ENCODE measurements at regions not wholly inside any gene's neighbourhood (a gene's known extent, or its start where the extent isn't known, plus 50 kb on each side); places are given as distances from the start of the nearest gene placed in this dataset.

GRCh38 chr1:72579629-72580028, 297.3 kb upstream of the NEGR1 start:
- no peaks in the 10 kb centered on the region for H3K9me2 ChIP-seq (ENCODE audit: insufficient read depth)
- no peak overlapping the region for H2AFZ ChIP-seq
- H3K4me2 ChIP-seq (ENCODE audit: unreplicated experiment): no peak overlapping the region
- H3K4me1 ChIP-seq (ENCODE audit: insufficient read depth): no peaks in the 10 kb centered on the region
- WGBS, 2 experiments (ENCODE audit: low coverage in 1 of 2, low lambda C conversion rate in 2 of 2, missing lambda C conversion rate in 2 of 2): 81 to 96% methylated on average over 2 of the region's 2 CpGs
- no peaks in the 10 kb centered on the region for H4K20me1 ChIP-seq (ENCODE audit: insufficient read depth)
- H3K9ac ChIP-seq: no peak overlapping the region
- H3K79me2 ChIP-seq (ENCODE audit: insufficient read depth): no peaks in the 10 kb centered on the region
- no peaks in the 10 kb centered on the region for H3F3A ChIP-seq (ENCODE audit: insufficient read depth)
- no peaks in the 10 kb centered on the region for H3K27me3 ChIP-seq (replicated peaks; ENCODE audit: insufficient read depth)
- DNase-seq: no peak
- in situ Hi-C loops (cut with MboI): no loop called here
- H3K36me3 ChIP-seq (ENCODE audit: low read depth): no peaks in the 10 kb centered on the region
- H3K9me3 ChIP-seq (ENCODE audit: low read depth): no peaks in the 10 kb centered on the region
- no peak overlapping the region for H3K4me3 ChIP-seq
- no peak overlapping the region for H3K27ac ChIP-seq
- TF ChIP-seq EZH2 (IDR thresholded peaks at IDR 0.05; ENCODE audit: insufficient read depth, poor library complexity, severe bottlenecking): no peak
- TF ChIP-seq EZH2phosphoT487 (IDR thresholded peaks at IDR 0.05; ENCODE audit: insufficient read depth, low read depth): no peak

- H3K9ac ChIP-seq: no peak overlapping the region
- no peaks in the 10 kb centered on the region for H3K27me3 ChIP-seq (replicated peaks; ENCODE audit: insufficient read depth)
- H3K79me2 ChIP-seq (ENCODE audit: insufficient read depth): no peaks in the 10 kb centered on the region
- in situ Hi-C loops (cut with MboI): no loop called here
- 92 to 98% methylated on average over 2 of the region's 2 CpGs for WGBS, 2 experiments (ENCODE audit: low coverage in 1 of 2, low lambda C conversion rate in 2 of 2, missing lambda C conversion rate in 2 of 2)
- H2AFZ ChIP-seq: no peak overlapping the region
- no peak for TF ChIP-seq EZH2phosphoT487 (IDR thresholded peaks at IDR 0.05; ENCODE audit: insufficient read depth, low read depth)
- TF ChIP-seq EZH2 (IDR thresholded peaks at IDR 0.05; ENCODE audit: insufficient read depth, poor library complexity, severe bottlenecking): no peak
- no peak overlapping the region for H3K4me3 ChIP-seq
- H3K9me3 ChIP-seq (ENCODE audit: low read depth): no peaks in the 10 kb centered on the region
- H3K27ac ChIP-seq: no peak overlapping the region
- H3K36me3 ChIP-seq (ENCODE audit: low read depth): no peaks in the 10 kb centered on the region
- H3K4me2 ChIP-seq (ENCODE audit: unreplicated experiment): no peak overlapping the region
- no peaks in the 10 kb centered on the region for H4K20me1 ChIP-seq (ENCODE audit: insufficient read depth)
- DNase-seq: no peak
- H3K4me1 ChIP-seq (ENCODE audit: insufficient read depth): 0 out of 2 replicates have a peak, but pooled peaks cover 4% of the 10 kb centered on the region
- no peaks in the 10 kb centered on the region for H3F3A ChIP-seq (ENCODE audit: insufficient read depth)
- H3K9me2 ChIP-seq (ENCODE audit: insufficient read depth): no peaks in the 10 kb centered on the region
Measured at GRCh38 chr1:72570815-72571214, 288.5 kb upstream of the NEGR1 start.

GRCh38 chr1:72568113-72568512, 285.8 kb upstream of the NEGR1 start:
- Histone ChIP-seq H3K27ac (no peak overlapping the region), H3K9me2 (ENCODE audit: insufficient read depth) (no peaks in the 10 kb centered on the region), H3K4me2 (ENCODE audit: unreplicated experiment) (no peak overlapping the region), H3K9ac (no peak overlapping the region), H3F3A (ENCODE audit: insufficient read depth) (no peaks in the 10 kb centered on the region), H3K79me2 (ENCODE audit: insufficient read depth) (no peaks in the 10 kb centered on the region), H4K20me1 (ENCODE audit: insufficient read depth) (no peaks in the 10 kb centered on the region), H3K9me3 (ENCODE audit: low read depth) (no peaks in the 10 kb centered on the region), H2AFZ (no peak overlapping the region), H3K4me1 (ENCODE audit: insufficient read depth) (0 out of 2 replicates have a peak, but pooled peaks cover 4% of the 10 kb centered on the region), H3K36me3 (ENCODE audit: low read depth) (no peaks in the 10 kb centered on the region), H3K27me3 (replicated peaks; ENCODE audit: insufficient read depth) (no peaks in the 10 kb centered on the region), H3K4me3 (no peak overlapping the region)
- no peak for DNase-seq
- 79 to 83% methylated on average over 1 of the region's 1 CpG for WGBS, 2 experiments (ENCODE audit: low coverage in 1 of 2, low lambda C conversion rate in 2 of 2, missing lambda C conversion rate in 2 of 2)
- in situ Hi-C loops (cut with MboI): no loop called here
- TF ChIP-seq EZH2phosphoT487 (IDR thresholded peaks at IDR 0.05; ENCODE audit: insufficient read depth, low read depth) (no peak), EZH2 (IDR thresholded peaks at IDR 0.05; ENCODE audit: insufficient read depth, poor library complexity, severe bottlenecking) (no peak)

- H3F3A ChIP-seq (ENCODE audit: insufficient read depth): no peaks in the 10 kb centered on the region
- in situ Hi-C loops (cut with MboI): no loop called here
- TF ChIP-seq EZH2 (IDR thresholded peaks at IDR 0.05; ENCODE audit: insufficient read depth, poor library complexity, severe bottlenecking) (no peak), EZH2phosphoT487 (IDR thresholded peaks at IDR 0.05; ENCODE audit: insufficient read depth, low read depth) (no peak)
- H3K27me3 ChIP-seq (replicated peaks; ENCODE audit: insufficient read depth): no peaks in the 10 kb centered on the region
- H3K9me3 ChIP-seq (ENCODE audit: low read depth): no peaks in the 10 kb centered on the region
- no peak overlapping the region for H3K27ac ChIP-seq
- H3K79me2 ChIP-seq (ENCODE audit: insufficient read depth): no peaks in the 10 kb centered on the region
- H3K4me3 ChIP-seq: no peak overlapping the region
- H3K36me3 ChIP-seq (ENCODE audit: low read depth): no peaks in the 10 kb centered on the region
- 0 out of 2 replicates have a peak, but pooled peaks cover 4% of the 10 kb centered on the region for H3K4me1 ChIP-seq (ENCODE audit: insufficient read depth)
- DNase-seq: peak; percentile 12
- H3K4me2 ChIP-seq (ENCODE audit: unreplicated experiment): no peak overlapping the region
- H3K9me2 ChIP-seq (ENCODE audit: insufficient read depth): no peaks in the 10 kb centered on the region
- H2AFZ ChIP-seq: no peak overlapping the region
- H4K20me1 ChIP-seq (ENCODE audit: insufficient read depth): no peaks in the 10 kb centered on the region
- no peak overlapping the region for H3K9ac ChIP-seq
Measured at GRCh38 chr1:72567521-72567920, 285.2 kb upstream of the NEGR1 start.

GRCh38 chr1:72564749-72565148, 282.4 kb upstream of the NEGR1 start:
- Histone ChIP-seq H3K9me3 (ENCODE audit: low read depth) (no peaks in the 10 kb centered on the region), H2AFZ (no peak overlapping the region), H3K9me2 (ENCODE audit: insufficient read depth) (no peaks in the 10 kb centered on the region), H3K27me3 (replicated peaks; ENCODE audit: insufficient read depth) (no peaks in the 10 kb centered on the region), H3K4me1 (ENCODE audit: insufficient read depth) (0 out of 2 replicates have a peak, but pooled peaks cover 4% of the 10 kb centered on the region), H4K20me1 (ENCODE audit: insufficient read depth) (no peaks in the 10 kb centered on the region), H3F3A (ENCODE audit: insufficient read depth) (no peaks in the 10 kb centered on the region), H3K79me2 (ENCODE audit: insufficient read depth) (no peaks in the 10 kb centered on the region), H3K4me2 (ENCODE audit: unreplicated experiment) (no peak overlapping the region), H3K9ac (no peak overlapping the region), H3K36me3 (ENCODE audit: low read depth) (no peaks in the 10 kb centered on the region), H3K4me3 (no peak overlapping the region), H3K27ac (no peak overlapping the region)
- in situ Hi-C loops (cut with MboI): no loop called here
- TF ChIP-seq EZH2phosphoT487 (IDR thresholded peaks at IDR 0.05; ENCODE audit: insufficient read depth, low read depth) (no peak), EZH2 (IDR thresholded peaks at IDR 0.05; ENCODE audit: insufficient read depth, poor library complexity, severe bottlenecking) (no peak)
- no peak for DNase-seq
- 96 to 97% methylated on average over 5 of the region's 5 CpGs for WGBS, 2 experiments (ENCODE audit: low coverage in 1 of 2, low lambda C conversion rate in 2 of 2, missing lambda C conversion rate in 2 of 2)
